ENCODE measurements at regions not wholly inside any gene's neighbourhood (a gene's known extent, or its start where the extent isn't known, plus 50 kb on each side); places are given as distances from the start of the nearest gene placed in this dataset.

- TF ChIP-seq, protein P1, sequence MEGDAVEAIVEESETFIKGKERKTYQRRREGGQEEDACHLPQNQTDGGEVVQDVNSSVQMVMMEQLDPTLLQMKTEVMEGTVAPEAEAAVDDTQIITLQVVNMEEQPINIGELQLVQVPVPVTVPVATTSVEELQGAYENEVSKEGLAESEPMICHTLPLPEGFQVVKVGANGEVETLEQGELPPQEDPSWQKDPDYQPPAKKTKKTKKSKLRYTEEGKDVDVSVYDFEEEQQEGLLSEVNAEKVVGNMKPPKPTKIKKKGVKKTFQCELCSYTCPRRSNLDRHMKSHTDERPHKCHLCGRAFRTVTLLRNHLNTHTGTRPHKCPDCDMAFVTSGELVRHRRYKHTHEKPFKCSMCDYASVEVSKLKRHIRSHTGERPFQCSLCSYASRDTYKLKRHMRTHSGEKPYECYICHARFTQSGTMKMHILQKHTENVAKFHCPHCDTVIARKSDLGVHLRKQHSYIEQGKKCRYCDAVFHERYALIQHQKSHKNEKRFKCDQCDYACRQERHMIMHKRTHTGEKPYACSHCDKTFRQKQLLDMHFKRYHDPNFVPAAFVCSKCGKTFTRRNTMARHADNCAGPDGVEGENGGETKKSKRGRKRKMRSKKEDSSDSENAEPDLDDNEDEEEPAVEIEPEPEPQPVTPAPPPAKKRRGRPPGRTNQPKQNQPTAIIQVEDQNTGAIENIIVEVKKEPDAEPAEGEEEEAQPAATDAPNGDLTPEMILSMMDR (IDR thresholded peaks at IDR 0.05): no peak
- no peak for TF ChIP-seq POLR2A (IDR thresholded peaks at IDR 0.05)
These were observed 242.3 kb downstream of the TEX29 start for GRCh38 chr13:111562716-111563115.

All from sigmoid colon (tissue), 3 donors.